HepG2 (cell line): ENCODE measurements at regions not wholly inside any gene's neighbourhood (a gene's known extent, or its start where the extent isn't known, plus 50 kb on each side); places are given as distances from the start of the nearest gene placed in this dataset.
A peak's percentile ranks its signal among the peaks of the same experiment; 100 is the strongest.

ENCODE experiments used
- AKNA ChIP-seq: sonication (generic); formaldehyde crosslinking; IDR thresholded peaks from 2 replicates; pipeline ENCODE4 v1.4.0; 2020; ENCODE audit warnings: missing genetic modification reagents, borderline replicate concordance
- BORCS8-MEF2B ChIP-seq: sonication (generic); formaldehyde crosslinking; IDR thresholded peaks from 2 replicates; pipeline ENCODE4 v1.8.0; 2022; ENCODE audit warnings: mild to moderate bottlenecking, missing genetic modification reagents
- HIVEP1 ChIP-seq: sonication (generic); formaldehyde crosslinking; IDR thresholded peaks from 2 replicates; pipeline ENCODE4 v1.4.0; 2020; ENCODE audit warnings: mild to moderate bottlenecking, missing genetic modification reagents
- IRX3 ChIP-seq: sonication (generic); formaldehyde crosslinking; IDR thresholded peaks from 2 replicates; pipeline ENCODE4 v1.8.1; 2023; ENCODE audit warnings: mild to moderate bottlenecking, low read depth, missing genetic modification reagents, borderline replicate concordance
- KAT7 ChIP-seq: IDR thresholded peaks from 2 replicates; pipeline ENCODE4 v1.6.1; 2018; ENCODE audit warnings: borderline replicate concordance, missing compliant biosample characterization
- LCORL ChIP-seq, 2 experiments: fragments of 450-650 bp in 1 of 2; sonication (generic) in 1 of 2; formaldehyde crosslinking in 1 of 2; IDR thresholded peaks; 2 replicates each; pipeline versions ENCODE4 v1.5.0 to v1.6.1; 2017 to 2020; ENCODE audit warnings: antibody characterized with exemption in 1 of 2, missing genetic modification reagents in 1 of 2
- MYC ChIP-seq: sonication (generic); formaldehyde crosslinking; IDR thresholded peaks from 2 replicates; pipeline ENCODE4 v1.9.0; 2021; ENCODE audit warnings: missing genetic modification reagents, borderline replicate concordance
- PBX3 ChIP-seq: sonication (generic); formaldehyde crosslinking; IDR thresholded peaks from 2 replicates; pipeline ENCODE4 v1.8.1; 2023; ENCODE audit warnings: missing genetic modification reagents, inconsistent platforms, borderline replicate concordance
- RARA ChIP-seq: IDR thresholded peaks from 2 replicates; pipeline ENCODE4 v1.6.1; 2016; ENCODE audit warnings: missing genetic modification reagents, missing compliant biosample characterization
- RFXAP ChIP-seq: sonication (generic); formaldehyde crosslinking; IDR thresholded peaks from 2 replicates; pipeline ENCODE4 v1.4.0; 2020; ENCODE audit warnings: missing genetic modification reagents, borderline replicate concordance
- SAP130 ChIP-seq: IDR thresholded peaks from 2 replicates; pipeline ENCODE4 v1.6.1; 2016; ENCODE audit warnings: low read depth
- SMYD3 ChIP-seq: sonication (generic); formaldehyde crosslinking; IDR thresholded peaks from 2 replicates; pipeline ENCODE4 v1.8.1; 2023; ENCODE audit warnings: mild to moderate bottlenecking, missing genetic modification reagents
- SOX6 ChIP-seq, 2 experiments: fragments of 450-650 bp in 1 of 2; sonication (generic) in 1 of 2; formaldehyde crosslinking in 1 of 2; IDR thresholded peaks; 2 replicates each; pipeline versions ENCODE4 v1.4.0 to v1.6.1; 2017 to 2020; ENCODE audit warnings: antibody characterized with exemption in 1 of 2, mild to moderate bottlenecking in 1 of 2, missing genetic modification reagents in 1 of 2
- TBX3 ChIP-seq: fragments of 450-650 bp; IDR thresholded peaks from 2 replicates; pipeline ENCODE4 v1.6.1; 2017; ENCODE audit warnings: antibody characterized with exemption, mild to moderate bottlenecking, inconsistent platforms, borderline replicate concordance
- YEATS4 ChIP-seq: sonication (generic); formaldehyde crosslinking; IDR thresholded peaks from 2 replicates; pipeline ENCODE4 v1.4.0; 2020; ENCODE audit warnings: missing genetic modification reagents, borderline replicate concordance
- ZBTB7B ChIP-seq: sonication (generic); formaldehyde crosslinking; IDR thresholded peaks from 2 replicates; pipeline ENCODE4 v1.4.0; 2020; ENCODE audit warnings: missing genetic modification reagents
- ZFP37 ChIP-seq: sonication (generic); formaldehyde crosslinking; IDR thresholded peaks from 2 replicates; pipeline ENCODE4 v1.4.0; 2020; ENCODE audit warnings: missing genetic modification reagents, borderline replicate concordance
- ZKSCAN1 ChIP-seq: fragments of 150-350 bp; IDR thresholded peaks from 2 replicates; pipeline ENCODE4 v1.6.1; 2014; ENCODE audit warnings: low read length
- ZNF580 ChIP-seq: IDR thresholded peaks from 2 replicates; pipeline ENCODE4 v1.6.1; 2016; ENCODE audit warnings: low read depth, borderline replicate concordance
- ZNF772 ChIP-seq: sonication (generic); formaldehyde crosslinking; IDR thresholded peaks from 2 replicates; pipeline ENCODE4 v1.5.0; 2020; ENCODE audit warnings: mild to moderate bottlenecking, missing genetic modification reagents
- TF ChIP-seq, protein P1 (sequence below): sonication (generic); formaldehyde crosslinking; IDR thresholded peaks from 2 replicates; pipeline ENCODE4 v1.4.0; 2020; ENCODE audit warnings: missing genetic modification reagents, low read depth, mild to moderate bottlenecking, borderline replicate concordance

GRCh38 chr2:9765611-9766531, 77.4 kb upstream of the TAF1B start (continued):
- TF ChIP-seq AKNA (CRISPR knock-in tag) (0 out of 2 replicates have a peak, but pooled peaks have one; percentile 23), RFXAP (CRISPR knock-in tag) (0 out of 2 replicates have a peak, but pooled peaks have one; percentile 15), SAP130 (CRISPR knock-in tag) (peak; percentile 63), SMYD3 (peak; percentile 30; the same call in 1 of the 2 replicates), IRX3 (CRISPR knock-in tag) (no peak), MYC (peak; percentile 40; the same call in 1 of the 2 replicates), ZNF772 (CRISPR knock-in tag) (0 out of 2 replicates have a peak, but pooled peaks have one; percentile 64), BORCS8-MEF2B (0 out of 2 replicates have a peak, but pooled peaks have one; percentile 51), KAT7 (CRISPR knock-in tag) (0 out of 2 replicates have a peak, but pooled peaks have one; percentile 13), ZNF580 (CRISPR knock-in tag) (no peak; the same call in 1 of the 2 replicates), PBX3 (CRISPR knock-in tag) (no peak), RARA (CRISPR knock-in tag) (peak; percentile 55), ZKSCAN1 (no peak), LCORL (IDR thresholded peaks at IDR 0.05) (no peak), LCORL (CRISPR knock-in tag; IDR thresholded peaks at IDR 0.05) (0 out of 2 replicates have a peak, but pooled peaks have one; percentile 21), ZBTB7B (peak; percentile 21; the same call in 1 of the 2 replicates), SOX6 (IDR thresholded peaks at IDR 0.05) (no peak), SOX6 (CRISPR knock-in tag; IDR thresholded peaks at IDR 0.05) (0 out of 2 replicates have a peak, but pooled peaks have one; percentile 19), YEATS4 (peak; percentile 30; the same call in 1 of the 2 replicates), HIVEP1 (CRISPR knock-in tag) (peak; percentile 47; the same call in 1 of the 2 replicates), TBX3 (0 out of 2 replicates have a peak, but pooled peaks have one; percentile 6), ZFP37 (CRISPR knock-in tag) (0 out of 2 replicates have a peak, but pooled peaks have one; percentile 49)
- TF ChIP-seq, protein P1, sequence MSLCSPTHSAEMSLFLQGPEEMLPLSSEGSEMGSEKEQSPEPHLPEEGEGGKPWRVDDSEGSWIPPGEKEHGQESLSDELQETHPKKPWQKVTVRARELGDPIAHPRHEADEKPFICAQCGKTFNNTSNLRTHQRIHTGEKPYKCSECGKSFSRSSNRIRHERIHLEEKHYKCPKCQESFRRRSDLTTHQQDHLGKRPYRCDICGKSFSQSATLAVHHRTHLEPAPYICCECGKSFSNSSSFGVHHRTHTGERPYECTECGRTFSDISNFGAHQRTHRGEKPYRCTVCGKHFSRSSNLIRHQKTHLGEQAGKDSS, result peak; percentile 21; the same call in 1 of the 2 replicates
